ENCODE measurements at regions not wholly inside any gene's neighbourhood (a gene's known extent, or its start where the extent isn't known, plus 50 kb on each side); places are given as distances from the start of the nearest gene placed in this dataset.
A peak's percentile ranks its signal among the peaks of the same experiment; 100 is the strongest.

DNA sequence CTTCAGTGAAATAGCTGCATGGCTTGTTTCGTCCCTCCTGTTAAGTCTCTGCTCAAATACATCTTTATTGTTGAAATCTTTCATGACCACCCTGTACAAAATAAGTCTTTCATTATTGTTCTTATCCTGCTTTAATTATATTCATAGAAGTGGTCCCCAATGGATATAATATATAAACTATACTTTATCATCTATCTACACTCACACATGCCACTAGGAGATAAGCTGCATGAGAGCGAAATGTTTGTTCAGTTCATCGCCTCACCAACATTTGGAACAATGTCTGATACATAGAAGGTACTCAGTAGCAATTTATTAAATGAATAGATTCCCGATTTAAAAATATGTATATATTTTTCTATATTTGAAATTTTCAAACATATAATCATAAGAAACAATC, 254.0 kb upstream of the ATXN7L3B start:
- no peaks in the 10 kb centered on the region for H3K27me3 ChIP-seq (ENCODE audit: control insufficient read depth, insufficient read depth, low read length)
- H3K4me3 ChIP-seq (ENCODE audit: low read depth, low read length): no peak overlapping the region
- H3K36me3 ChIP-seq (ENCODE audit: control insufficient read depth, insufficient read depth, low read length): no peaks in the 10 kb centered on the region
- TF ChIP-seq, protein P1, sequence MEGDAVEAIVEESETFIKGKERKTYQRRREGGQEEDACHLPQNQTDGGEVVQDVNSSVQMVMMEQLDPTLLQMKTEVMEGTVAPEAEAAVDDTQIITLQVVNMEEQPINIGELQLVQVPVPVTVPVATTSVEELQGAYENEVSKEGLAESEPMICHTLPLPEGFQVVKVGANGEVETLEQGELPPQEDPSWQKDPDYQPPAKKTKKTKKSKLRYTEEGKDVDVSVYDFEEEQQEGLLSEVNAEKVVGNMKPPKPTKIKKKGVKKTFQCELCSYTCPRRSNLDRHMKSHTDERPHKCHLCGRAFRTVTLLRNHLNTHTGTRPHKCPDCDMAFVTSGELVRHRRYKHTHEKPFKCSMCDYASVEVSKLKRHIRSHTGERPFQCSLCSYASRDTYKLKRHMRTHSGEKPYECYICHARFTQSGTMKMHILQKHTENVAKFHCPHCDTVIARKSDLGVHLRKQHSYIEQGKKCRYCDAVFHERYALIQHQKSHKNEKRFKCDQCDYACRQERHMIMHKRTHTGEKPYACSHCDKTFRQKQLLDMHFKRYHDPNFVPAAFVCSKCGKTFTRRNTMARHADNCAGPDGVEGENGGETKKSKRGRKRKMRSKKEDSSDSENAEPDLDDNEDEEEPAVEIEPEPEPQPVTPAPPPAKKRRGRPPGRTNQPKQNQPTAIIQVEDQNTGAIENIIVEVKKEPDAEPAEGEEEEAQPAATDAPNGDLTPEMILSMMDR (IDR thresholded peaks at IDR 0.05; ENCODE audit: insufficient read depth, low read length, poor library complexity, severe bottlenecking): no peak
- no peak for DNase-seq (ENCODE audit: low read depth)

DNA sequence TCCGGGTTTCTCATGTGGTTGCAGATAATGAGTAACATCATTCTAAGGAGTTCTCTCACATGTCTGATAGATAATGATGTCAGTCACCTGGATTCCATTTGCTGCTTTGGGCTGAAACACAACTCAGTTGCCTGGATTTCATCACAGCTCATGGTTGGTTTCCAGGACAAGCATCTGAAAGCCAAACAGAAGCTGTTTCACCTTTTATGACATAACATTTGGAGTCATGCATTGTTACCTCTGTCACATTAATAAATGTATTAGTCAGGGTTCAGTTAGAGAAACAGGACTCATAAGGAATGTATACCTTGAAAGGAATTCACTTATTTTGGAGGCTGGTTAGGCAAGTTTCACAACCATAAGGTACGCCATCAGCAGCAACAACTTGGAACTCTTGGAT, 251.9 kb upstream of the ATXN7L3B start:
- no peaks in the 10 kb centered on the region for H3K27me3 ChIP-seq (ENCODE audit: control insufficient read depth, insufficient read depth, low read length)
- DNase-seq (ENCODE audit: low read depth): peak; percentile 10
- TF ChIP-seq, protein P1 (IDR thresholded peaks at IDR 0.05; ENCODE audit: insufficient read depth, low read length, poor library complexity, severe bottlenecking): no peak
- H3K4me3 ChIP-seq (ENCODE audit: low read depth, low read length): no peak overlapping the region
- no peaks in the 10 kb centered on the region for H3K36me3 ChIP-seq (ENCODE audit: control insufficient read depth, insufficient read depth, low read length)

DNA sequence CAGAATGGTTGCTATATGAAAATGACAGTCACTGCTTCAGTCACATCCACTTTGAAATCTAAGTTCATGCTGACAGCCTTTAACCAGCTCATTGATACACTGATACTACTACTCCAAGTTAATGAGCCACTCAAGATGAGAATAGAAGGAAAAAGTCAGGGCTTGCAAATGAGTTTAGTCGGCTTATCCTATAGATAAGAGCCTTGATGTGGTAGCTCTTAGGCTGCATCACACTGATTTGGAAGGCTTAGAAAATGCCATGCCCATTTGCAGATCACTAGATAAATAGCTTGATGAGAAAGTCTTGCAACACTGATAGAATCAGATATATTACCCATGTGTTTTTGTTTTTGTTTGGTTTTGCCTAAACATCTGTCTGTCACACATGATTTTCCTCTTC, 251.4 kb upstream of the ATXN7L3B start:
- DNase-seq (ENCODE audit: low read depth): no peak

DNA sequence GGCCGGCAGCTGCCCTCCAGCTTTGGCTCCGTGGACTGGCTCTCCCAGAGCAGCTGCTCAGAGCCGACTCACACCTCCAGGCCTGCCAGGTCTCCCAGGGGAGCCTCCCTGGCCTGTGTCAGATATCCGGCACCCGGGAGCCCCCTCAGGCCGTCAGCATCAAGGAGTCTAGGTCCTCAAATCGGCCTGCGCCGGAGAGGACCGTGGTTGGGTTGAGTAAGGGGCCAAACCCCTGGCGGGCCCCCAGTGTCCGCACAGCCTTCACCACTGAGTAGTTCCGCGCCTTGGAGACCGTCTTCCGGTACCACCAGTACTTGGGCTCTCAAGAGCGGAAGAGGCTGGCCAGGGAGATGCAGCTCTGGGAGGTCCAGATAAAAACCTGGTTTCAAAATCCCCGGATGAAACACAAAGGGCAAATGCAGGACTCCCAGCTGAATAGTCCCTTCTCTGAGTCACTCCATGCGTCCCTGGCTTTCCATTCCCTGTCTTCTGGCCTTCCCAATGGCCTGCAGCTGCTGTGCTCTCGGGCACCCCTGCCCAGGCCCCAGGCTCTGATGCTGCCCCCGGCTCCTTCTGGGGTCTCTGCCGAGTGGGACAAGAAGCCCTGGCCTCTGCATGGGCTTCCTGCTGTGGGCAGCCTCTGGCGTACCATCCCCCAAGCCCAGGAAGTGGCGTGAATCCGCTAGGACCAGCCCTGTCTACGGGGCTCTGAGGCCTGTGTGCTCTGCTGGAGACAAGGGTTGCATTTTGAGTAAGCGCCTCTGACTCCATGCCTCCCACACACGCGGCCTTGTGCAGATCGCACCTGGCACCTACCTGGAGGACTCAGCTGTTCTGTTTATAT, 245.1 kb upstream of the ATXN7L3B start:
- Histone ChIP-seq H3K27me3 (ENCODE audit: control insufficient read depth, insufficient read depth, low read length) (no peaks in the 10 kb centered on the region), H3K4me3 (ENCODE audit: low read depth, low read length) (no peak overlapping the region), H3K36me3 (ENCODE audit: control insufficient read depth, insufficient read depth, low read length) (no peaks in the 10 kb centered on the region)
- no peak for DNase-seq (ENCODE audit: low read depth)
- TF ChIP-seq, protein P1 (IDR thresholded peaks at IDR 0.05; ENCODE audit: insufficient read depth, low read length, poor library complexity, severe bottlenecking): no peak

More for the DNA sequence above, 251.4 kb upstream of the ATXN7L3B start:
- no peak overlapping the region for H3K4me3 ChIP-seq (ENCODE audit: low read depth, low read length)
- TF ChIP-seq, protein P1 (IDR thresholded peaks at IDR 0.05; ENCODE audit: insufficient read depth, low read length, poor library complexity, severe bottlenecking): no peak
- no peaks in the 10 kb centered on the region for H3K27me3 ChIP-seq (ENCODE audit: control insufficient read depth, insufficient read depth, low read length)
- no peaks in the 10 kb centered on the region for H3K36me3 ChIP-seq (ENCODE audit: control insufficient read depth, insufficient read depth, low read length)

DNA sequence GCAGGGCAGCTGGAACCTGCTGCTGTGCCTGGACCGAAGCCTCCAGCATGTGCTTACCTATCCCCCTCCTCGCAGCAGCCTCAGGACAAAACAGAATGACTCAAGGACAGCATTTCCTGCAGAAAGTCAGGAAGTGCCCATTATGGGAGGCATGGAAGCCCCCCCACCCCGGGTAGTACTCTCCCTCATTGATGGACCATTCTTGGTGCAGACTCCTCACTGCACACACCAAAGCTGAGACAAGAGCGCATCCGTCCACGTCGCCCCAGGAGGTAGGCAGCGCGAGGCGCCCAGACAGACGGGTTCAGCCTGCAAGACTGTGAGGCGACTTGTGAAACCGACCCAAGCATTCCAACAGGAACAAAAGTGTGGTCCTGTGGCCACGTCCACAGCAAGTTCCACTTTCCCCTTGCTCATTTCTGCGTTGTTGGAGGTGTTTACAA, 243.9 kb upstream of the ATXN7L3B start:
- H3K36me3 ChIP-seq (ENCODE audit: control insufficient read depth, insufficient read depth, low read length): no peaks in the 10 kb centered on the region
- DNase-seq (ENCODE audit: low read depth): no peak
- no peak overlapping the region for H3K4me3 ChIP-seq (ENCODE audit: low read depth, low read length)
- H3K27me3 ChIP-seq (ENCODE audit: control insufficient read depth, insufficient read depth, low read length): no peaks in the 10 kb centered on the region
- TF ChIP-seq, protein P1 (IDR thresholded peaks at IDR 0.05; ENCODE audit: insufficient read depth, low read length, poor library complexity, severe bottlenecking): no peak

All from kidney epithelial cell (primary cell).